ENCODE measurements at regions not wholly inside any gene's neighbourhood (a gene's known extent, or its start where the extent isn't known, plus 50 kb on each side); places are given as distances from the start of the nearest gene placed in this dataset.
"Not testable (repeated sequence)": the region's sequence is repeated elsewhere in the genome, so short reads cannot be mapped to it uniquely, and the experiment has no call there.

- Histone ChIP-seq H3K4me3 (no peak overlapping the region), H3K9me3 (no peaks in the 10 kb centered on the region), H3K27me3 (no peaks in the 10 kb centered on the region), H3K4me1 (no peaks in the 10 kb centered on the region), H3K36me3 (no peaks in the 10 kb centered on the region), H3K27ac (no peak overlapping the region)
- in situ Hi-C loops (cut with MboI; ENCODE audit: low sequenced_read_pairs in 4 of 4) = no loop called here
- no peak for DNase-seq
- intact Hi-C loops (cut with DNase I; ENCODE audit: low total_unique reads) = no loop called here
- TF ChIP-seq CTCF (IDR thresholded peaks at IDR 0.05 in 4 of 5, conservative IDR thresholded peaks at IDR 0.05 in 1 of 5) (no peak), POLR2A (IDR thresholded peaks at IDR 0.05) (no peak)
- ATAC-seq = no peak
Measured at GRCh38 chr6:40876336-40876735, 162.7 kb downstream of the UNC5CL start.

- Histone ChIP-seq H3K4me1 (no peaks in the 10 kb centered on the region), H3K36me3 (no peaks in the 10 kb centered on the region), H3K4me3 (no peak overlapping the region), H3K9me3 (no peaks in the 10 kb centered on the region), H3K27ac (no peak overlapping the region), H3K27me3 (no peaks in the 10 kb centered on the region)
- TF ChIP-seq POLR2A (IDR thresholded peaks at IDR 0.05) (no peak), CTCF (IDR thresholded peaks at IDR 0.05 in 4 of 5, conservative IDR thresholded peaks at IDR 0.05 in 1 of 5) (no peak)
- intact Hi-C loops (cut with DNase I; ENCODE audit: low total_unique reads) = no loop called here
- ATAC-seq (no peak), DNase-seq (no peak)
- in situ Hi-C loops (cut with MboI; ENCODE audit: low sequenced_read_pairs in 4 of 4) = no loop called here
Measured at GRCh38 chr6:40874495-40874894, 164.5 kb downstream of the UNC5CL start.

GRCh38 chr6:40871424-40871823 is 167.6 kb downstream of the UNC5CL start:
- no peak overlapping the region for H3K27ac ChIP-seq
- intact Hi-C loops (cut with DNase I; ENCODE audit: low total_unique reads) = no loop called here

GRCh38 chr6:40868089-40868865 is 170.7 kb downstream of the UNC5CL start:
- intact Hi-C loops (cut with DNase I; ENCODE audit: low total_unique reads); H3K4me3 ChIP-seq; DNase-seq; H3K36me3 ChIP-seq; H3K4me1 ChIP-seq; H3K27ac ChIP-seq; in situ Hi-C loops (cut with MboI; ENCODE audit: low sequenced_read_pairs in 4 of 4); ATAC-seq; H3K9me3 ChIP-seq; H3K27me3 ChIP-seq: not testable (repeated sequence)

More at GRCh38 chr6:40871424-40871823, 167.6 kb downstream of the UNC5CL start:
- no peaks in the 10 kb centered on the region for H3K27me3 ChIP-seq
- ATAC-seq (no peak), DNase-seq (no peak)
- no peaks in the 10 kb centered on the region for H3K4me1 ChIP-seq
- no peaks in the 10 kb centered on the region for H3K9me3 ChIP-seq
- no peak for TF ChIP-seq POLR2A (IDR thresholded peaks at IDR 0.05)
- no peak for TF ChIP-seq CTCF (IDR thresholded peaks at IDR 0.05 in 4 of 5, conservative IDR thresholded peaks at IDR 0.05 in 1 of 5)
- H3K36me3 ChIP-seq = no peaks in the 10 kb centered on the region
- H3K4me3 ChIP-seq = no peak overlapping the region
- in situ Hi-C loops (cut with MboI; ENCODE audit: low sequenced_read_pairs in 4 of 4) = no loop called here

GRCh38 chr6:40867527-40867926 is 171.5 kb downstream of the UNC5CL start:
- in situ Hi-C loops (cut with MboI; ENCODE audit: low sequenced_read_pairs in 4 of 4); H3K27ac ChIP-seq; H3K36me3 ChIP-seq; ATAC-seq; H3K27me3 ChIP-seq; DNase-seq; H3K4me1 ChIP-seq; H3K4me3 ChIP-seq; H3K9me3 ChIP-seq; intact Hi-C loops (cut with DNase I; ENCODE audit: low total_unique reads): not testable (repeated sequence)

GRCh38 chr6:40865259-40865658 is 173.8 kb downstream of the UNC5CL start:
- H3K36me3 ChIP-seq = not testable (repeated sequence)

More at GRCh38 chr6:40865259-40865658, 173.8 kb downstream of the UNC5CL start:
- H3K27me3 ChIP-seq; H3K4me3 ChIP-seq; H3K27ac ChIP-seq; H3K4me1 ChIP-seq; intact Hi-C loops (cut with DNase I; ENCODE audit: low total_unique reads); H3K9me3 ChIP-seq; ATAC-seq; in situ Hi-C loops (cut with MboI; ENCODE audit: low sequenced_read_pairs in 4 of 4); DNase-seq: not testable (repeated sequence)
